HG02943 (cell line): ENCODE measurements at regions not wholly inside any gene's neighbourhood (a gene's known extent, or its start where the extent isn't known, plus 50 kb on each side); places are given as distances from the start of the nearest gene placed in this dataset.

Source experiments
- ATAC-seq: cut with Tn5 transposase; IDR thresholded peaks from one replicate; pipeline ENCODE4 v1.9.1; 2021; ENCODE audit warnings: mild to moderate bottlenecking, low read depth, moderate library complexity; ENCODE audit not compliant: unreplicated experiment

DNA sequence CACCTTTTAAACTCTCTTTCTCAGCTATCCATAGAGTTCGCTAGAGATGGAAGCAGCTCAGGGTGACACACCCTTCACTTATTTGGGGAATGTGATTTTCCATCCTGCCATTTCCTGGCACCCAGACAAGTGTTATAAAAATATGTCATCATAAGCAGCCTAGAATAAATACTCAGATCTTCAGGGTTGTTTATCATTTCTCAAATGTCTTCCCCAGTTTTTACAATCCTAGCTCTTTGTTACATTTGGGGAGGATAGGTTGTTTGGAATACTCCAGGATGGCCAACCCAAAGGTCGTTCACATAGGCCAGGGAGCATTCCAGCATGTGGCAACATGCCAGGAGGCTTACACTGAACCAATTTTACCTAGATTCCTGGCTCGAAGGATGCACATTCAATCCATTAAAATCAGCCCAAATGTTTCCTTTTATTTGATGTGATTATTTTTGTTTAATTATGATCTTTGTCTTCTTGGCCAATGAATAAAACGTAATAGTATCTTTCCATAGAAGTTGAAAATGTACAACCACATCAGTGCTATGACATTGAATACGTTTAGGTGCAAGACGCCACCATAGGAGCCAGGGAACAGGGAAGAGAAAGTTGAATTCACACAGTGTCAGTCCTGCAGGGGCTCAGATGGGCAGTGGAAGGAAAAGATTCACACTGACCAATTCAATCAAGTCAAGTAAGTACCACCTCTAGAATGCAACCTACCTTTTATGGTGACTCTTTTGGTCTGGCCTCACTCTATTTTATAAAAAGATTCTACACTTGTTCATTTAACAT, 537.7 kb upstream of the MDFIC2 start:
- no peak for ATAC-seq

DNA sequence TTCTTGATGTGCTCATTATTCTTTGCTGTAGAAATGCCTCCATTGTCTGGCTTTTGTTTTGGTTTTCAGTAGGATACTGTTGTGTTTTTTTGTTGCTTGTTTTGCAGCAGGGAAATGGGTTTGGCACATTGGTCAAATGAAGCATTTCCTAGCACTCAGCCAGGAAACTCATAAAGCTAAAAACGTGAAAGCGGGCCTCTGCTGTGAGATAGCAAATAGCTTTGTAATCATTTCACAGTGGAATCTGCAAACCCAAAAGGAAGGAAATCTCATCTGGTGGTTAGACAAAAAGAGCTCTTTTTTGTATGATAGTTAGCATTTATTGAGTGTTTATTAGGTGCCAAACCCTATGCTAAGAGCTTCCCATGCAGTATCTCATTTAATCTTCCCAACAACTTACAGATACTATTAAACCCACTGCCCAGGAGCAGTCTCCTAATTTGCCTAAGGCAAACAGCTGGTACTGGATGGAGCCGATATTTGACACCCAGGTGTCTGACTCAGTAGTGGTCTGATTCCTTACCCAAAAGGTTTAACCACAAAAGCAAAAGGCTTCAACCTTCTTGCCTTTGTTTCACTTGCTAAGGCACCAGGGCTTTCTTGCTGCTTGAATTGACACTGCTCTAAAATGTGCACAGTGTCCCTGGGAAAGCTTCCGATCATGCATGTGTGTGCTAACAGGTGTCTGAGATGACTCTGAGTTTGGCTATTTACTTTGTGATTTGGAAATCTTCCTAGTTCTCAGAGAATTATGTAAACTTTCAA, 527.9 kb upstream of the MDFIC2 start:
- ATAC-seq = no peak

DNA sequence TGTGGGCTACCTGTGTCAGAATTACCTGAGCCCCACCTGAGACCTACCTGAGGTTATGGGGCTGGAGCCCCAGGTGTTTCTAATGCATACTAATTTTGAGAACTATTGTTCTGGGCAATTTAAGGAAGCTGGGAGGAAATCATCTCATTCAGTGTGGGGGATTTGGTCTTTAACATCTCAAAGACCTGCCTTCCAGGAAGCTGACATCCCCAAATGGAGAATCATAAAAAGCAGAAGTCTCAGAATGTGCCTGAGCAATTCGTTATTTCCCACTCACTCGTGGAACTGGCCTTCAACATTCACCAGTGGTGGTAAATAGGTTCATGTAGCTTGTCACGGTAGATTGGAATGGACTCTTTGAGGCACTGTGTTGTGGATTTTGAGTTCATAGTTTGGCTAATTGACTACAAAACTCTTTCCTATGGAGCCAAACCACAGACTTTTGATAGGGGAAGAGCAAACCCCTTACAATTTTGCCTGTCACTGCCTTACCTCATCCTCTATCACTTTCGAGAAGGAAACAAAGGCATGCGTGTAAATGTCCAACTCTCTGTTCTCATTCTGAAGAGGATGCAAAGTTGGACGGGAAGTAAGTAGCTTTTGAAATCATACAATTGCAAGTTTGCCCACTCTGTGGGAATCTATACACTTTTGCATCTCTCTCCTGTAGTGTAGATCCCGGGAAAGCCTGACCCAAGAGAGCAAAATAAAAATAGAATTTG, 521.0 kb upstream of the MDFIC2 start:
- no peak for ATAC-seq

DNA sequence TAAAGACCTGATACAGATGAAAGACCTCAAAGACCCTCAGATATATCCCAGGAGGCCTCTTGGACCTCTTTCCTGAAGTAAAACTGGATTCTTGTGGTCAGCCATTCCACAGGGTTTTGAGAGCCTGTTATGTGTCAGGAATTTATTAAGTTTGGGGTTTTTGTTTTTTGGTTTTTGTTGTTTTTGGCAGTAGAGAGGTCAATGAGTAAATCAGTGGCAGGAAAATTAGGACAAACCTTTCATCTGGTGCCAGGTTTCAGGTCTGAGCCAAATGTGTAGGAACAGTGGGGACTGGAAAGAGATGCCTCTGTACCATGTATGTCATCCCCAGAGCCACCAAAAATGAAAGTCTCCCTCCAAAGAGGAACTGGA, 520.4 kb upstream of the MDFIC2 start:
- ATAC-seq = no peak

DNA sequence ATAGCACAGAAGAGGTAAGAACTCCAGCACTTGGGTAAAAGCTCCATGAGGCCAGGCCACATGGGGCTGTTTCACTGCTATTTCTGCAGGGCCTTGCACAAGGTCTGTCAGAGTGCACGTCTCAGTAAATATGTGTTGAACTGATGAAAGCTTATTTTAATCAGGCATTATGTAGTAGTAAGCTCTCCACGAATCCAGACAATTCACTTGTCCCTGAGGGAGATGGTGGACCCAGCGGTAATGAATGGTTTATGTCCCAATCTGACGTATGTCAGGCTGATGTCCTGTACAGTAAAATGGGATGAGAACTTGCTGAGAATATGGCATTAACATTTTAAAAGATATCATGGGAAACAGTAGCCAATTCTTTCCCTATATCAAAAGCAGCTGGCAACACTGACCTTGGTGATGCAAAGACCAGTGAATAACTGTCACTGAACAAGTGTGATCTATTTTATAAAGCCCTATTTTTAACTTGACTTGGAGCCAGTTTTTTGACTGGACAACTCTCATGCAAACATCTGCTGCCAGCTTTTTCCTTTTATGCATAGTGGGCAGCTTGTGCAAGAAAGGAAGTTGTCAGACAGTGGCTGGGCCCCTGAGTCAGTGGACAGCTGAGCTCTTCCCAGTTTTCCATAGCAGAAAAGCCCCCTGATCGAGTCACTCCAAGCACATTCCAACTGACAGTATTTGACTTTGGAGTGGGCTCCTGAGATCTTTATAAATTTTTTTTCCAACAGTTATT, 519.8 kb upstream of the MDFIC2 start:
- ATAC-seq = no peak

DNA sequence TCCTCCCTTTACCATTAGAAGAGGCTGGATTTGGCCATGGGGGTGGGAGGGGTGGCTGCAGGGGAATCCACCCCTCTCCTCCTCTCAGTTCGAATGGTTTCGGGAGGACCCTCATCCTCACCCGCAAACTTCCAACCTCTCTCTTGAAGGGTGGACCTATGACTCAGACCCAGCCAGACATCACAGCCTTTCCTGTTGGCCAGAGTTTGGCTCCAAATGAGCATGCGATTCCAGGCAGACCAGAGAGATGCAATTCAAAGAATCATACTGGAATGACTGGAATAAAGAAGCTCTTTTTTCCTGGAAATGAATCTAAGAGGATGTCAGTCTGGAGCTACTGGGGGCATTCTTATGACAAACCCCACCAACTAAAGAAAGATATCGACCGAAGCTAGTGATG, 516.7 kb upstream of the MDFIC2 start:
- no peak for ATAC-seq

DNA sequence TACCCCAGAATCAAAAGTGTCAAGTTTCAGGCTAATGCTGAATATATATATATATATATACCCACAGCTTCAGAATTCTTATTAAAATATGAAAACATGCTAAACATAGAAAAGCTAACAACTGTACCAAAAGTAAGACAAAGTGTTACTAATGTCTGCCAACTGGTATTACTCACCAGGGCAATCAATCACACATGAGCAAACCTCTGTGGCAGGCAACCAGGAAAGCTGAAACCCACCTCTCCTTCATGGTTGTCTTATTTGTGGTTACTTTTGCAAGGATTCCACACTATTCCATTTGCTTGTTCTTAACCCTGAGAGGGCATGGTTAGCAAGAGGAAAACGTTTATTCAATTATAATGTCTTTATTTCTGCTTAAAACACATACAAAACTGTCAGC, 512.3 kb upstream of the MDFIC2 start:
- ATAC-seq = no peak

DNA sequence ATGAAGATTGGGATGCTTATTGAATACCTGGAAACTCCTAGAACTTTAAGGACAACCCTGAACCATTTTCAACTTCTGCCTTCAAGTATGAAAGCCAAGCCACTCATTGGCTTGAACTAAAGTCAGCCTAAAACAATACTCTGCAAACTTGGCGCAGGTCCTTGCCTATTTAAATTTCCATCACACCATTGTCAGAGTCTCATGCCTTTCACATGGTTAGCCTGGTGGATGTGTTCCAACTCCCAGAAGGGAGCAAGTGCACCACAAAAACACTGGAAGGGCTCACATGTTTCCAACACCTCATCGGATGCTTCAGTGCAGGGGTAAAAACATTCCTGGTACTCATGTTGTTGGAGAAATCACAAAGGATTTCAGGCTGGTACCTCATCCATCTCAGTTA, 511.6 kb upstream of the MDFIC2 start:
- no peak for ATAC-seq

DNA sequence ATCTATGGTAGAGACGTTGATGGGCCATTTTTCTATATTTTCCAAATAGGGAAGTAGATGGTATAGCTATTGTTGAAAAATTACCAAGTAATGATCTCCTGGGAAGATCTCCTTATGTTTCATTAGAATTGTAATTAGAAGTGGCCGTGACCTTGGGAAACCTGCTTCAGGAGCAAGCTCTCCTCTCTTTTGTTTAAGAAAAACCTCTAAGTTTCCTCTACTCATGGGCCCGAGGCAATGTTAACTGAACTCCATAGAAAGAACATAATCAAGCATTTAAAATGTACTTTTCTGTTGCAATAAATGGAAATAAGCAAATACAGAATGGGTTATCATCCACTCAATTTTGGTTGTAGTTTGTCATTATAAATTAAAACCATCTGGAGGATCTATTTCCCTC, 511.2 kb upstream of the MDFIC2 start:
- no peak for ATAC-seq

DNA sequence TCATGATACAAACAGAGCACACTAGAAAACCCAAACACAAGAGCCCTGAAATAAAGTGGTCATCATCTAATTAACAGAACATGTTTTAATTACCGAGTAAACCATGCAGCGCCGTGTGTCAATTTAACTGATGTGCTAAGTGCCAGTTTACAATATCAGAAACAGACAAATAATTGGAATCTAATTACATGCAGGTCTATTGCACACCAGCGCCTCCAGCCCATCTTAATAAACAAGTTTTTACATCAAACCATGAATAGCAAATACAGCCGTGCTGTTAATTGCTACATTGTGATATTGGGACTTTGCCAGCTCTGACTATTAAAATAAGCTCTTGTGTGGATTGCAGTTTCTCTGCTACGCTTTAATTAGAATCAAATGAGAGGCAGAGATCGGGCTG, 510.2 kb upstream of the MDFIC2 start:
- ATAC-seq = no peak

DNA sequence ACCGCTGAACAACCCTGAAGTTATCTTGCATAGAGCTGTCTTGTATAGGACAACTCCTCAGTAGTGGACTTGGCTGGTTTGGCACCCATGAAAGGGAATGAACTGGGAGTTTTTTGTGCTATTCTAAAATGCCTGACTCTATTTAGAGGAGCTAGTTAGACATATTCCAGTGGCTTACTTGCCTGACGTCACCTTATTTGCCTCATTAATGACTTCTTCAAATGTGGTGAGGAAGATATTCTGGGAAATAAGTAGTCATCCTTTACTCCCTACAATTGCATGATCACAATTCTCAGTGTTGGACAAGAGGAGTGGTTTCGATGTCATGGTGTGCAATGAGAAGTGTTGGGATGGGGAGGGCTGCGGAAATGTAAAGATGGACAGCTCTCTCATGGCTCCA, 509.2 kb upstream of the MDFIC2 start:
- no peak for ATAC-seq

DNA sequence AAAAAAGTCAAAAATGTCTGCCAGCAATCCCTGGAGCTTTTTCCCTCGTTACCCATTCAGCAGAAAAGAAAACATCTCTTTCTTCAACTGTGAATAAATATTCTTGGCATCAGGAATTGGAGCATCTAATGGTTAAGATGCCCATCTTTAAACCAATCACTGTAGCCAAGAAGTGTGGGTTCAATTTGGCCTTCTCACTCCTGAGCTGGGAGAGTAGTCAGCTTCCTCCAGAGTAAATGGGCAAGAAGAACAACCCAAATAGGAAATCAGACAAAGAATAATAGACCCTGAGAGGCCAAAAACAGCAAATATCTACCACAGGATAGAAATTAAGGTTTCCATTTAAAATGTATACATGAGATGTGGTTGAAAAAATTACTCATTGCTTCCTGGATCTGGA, 508.0 kb upstream of the MDFIC2 start:
- ATAC-seq = no peak

DNA sequence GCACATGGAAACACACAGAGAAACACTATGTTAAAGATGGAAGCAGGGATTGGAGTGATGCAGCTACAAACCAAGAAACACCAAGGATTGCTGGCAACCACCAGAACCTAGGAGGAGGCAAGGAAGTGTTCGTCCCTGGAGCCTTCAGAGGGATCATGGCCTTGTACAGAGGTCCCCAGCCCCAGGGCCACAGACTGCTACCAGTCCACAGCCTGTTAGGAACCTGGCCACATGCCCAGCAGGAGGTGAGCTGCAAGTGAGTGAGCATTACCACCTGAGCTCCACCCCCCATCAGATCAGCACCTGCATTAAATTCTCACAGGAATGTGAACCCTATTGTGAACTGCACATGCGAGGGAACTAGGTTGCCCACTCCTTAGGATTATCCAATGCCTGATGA, 505.7 kb upstream of the MDFIC2 start:
- ATAC-seq = no peak

DNA sequence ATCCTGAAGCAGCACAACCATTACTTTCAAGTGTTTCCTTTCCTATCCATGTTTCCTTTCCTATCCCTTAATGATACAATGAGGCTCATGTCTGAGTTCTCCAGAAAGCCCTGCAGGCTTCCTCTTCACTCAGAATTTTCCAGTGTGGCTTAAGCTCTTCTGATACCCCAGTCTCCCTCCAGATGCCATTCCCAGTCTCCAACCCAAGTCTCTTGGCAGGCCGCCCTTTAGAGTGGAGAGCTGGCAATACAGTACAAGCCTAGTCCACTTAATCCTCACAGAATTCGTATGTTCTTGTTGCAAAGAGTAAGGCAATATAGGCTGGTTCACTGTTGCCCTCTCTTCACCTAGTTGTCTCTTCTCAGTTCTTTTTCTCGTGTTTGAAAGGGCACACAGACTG, 503.9 kb upstream of the MDFIC2 start:
- no peak for ATAC-seq

DNA sequence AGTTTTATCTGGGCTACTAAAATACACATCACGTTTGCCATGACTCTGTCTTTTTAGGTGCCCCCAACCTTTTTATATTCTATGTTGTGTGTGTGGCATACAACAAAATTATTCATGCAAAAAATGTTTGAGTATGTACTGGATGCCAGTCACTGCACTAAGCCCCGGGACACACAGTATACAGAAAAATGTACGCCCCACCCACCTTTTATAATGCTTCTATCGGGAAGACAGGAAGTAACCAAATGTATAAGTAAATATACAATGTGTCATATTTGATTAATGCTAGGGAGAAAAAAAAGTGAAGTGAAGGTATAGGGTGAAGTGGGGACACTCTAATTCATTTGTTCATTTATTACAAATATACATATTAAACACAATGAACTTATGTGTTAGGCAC, 503.4 kb upstream of the MDFIC2 start:
- ATAC-seq = no peak

DNA sequence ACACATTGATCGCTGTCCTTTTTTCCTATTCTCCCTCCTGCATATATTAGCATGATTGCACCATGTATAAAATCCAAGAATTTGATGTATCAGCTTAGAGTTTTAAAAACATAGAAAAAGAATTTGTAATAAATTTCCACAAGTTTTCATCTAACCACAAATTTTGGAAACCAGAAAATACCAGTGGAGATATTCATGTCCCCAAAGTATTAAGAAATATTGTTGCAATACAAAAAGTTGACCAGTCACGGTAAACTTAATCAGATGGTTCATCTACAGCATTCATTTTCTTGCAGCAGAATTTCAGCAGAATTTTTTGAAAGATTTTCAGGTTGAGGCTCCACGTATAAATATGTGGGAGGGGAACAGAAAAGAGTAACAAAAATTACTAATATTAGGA, 500.9 kb upstream of the MDFIC2 start:
- no peak for ATAC-seq

DNA sequence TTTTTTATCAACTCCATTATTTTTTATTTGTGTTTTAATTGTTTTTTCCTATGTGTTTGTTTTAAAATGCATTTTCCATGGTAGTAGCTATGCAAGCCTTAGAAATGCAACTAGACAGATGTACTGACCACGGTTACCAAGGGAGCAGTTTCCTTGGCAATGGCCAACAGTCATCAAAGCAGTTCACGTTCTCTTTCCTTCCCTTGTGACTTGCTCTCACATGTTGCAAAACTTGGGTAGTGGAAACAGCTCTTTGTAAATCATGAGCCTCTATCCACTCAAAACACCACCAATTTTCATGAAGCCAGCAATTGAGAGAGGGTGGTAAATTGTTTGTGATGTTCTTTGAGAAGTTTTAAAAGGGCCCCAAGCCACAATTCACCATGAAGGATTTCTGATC, 499.4 kb upstream of the MDFIC2 start:
- no peak for ATAC-seq

DNA sequence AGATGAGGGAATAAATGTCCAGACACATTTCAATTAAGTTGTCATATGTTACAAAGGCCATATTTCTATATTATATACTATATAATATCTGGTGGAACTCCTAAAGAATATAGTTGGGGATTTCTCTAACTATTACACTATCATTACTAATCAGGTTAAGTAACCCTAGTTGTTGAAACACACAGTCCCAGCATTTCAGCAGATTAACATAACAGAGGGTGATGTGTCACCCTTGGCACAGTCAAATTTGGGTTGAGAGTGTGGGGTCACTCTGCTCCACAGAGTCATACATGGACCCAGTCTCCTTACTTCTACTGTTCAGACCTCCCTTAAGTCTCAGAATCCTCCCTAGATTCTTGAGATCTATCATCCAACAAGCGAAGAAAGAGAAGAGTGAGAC, 496.4 kb upstream of the MDFIC2 start:
- ATAC-seq = no peak

DNA sequence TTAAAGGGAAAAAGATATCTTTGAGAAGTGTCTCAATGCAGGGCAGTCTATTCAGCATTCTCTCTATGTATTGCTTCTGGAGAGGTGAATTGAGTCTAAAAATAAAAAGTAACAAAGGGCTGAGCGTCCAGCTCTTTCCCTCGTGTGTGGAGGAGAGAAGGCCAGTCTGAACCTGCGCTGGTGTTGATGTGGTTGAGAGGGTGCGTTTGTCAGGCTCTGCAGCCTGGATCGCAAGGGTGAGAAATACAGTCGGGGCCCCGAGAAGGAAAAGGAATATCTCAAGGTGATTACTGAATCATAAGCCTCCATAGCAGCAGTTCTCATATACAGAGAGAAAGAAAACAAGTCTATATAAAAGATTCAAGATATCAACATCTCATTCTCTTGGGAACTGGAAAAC, 494.1 kb upstream of the MDFIC2 start:
- ATAC-seq = no peak

DNA sequence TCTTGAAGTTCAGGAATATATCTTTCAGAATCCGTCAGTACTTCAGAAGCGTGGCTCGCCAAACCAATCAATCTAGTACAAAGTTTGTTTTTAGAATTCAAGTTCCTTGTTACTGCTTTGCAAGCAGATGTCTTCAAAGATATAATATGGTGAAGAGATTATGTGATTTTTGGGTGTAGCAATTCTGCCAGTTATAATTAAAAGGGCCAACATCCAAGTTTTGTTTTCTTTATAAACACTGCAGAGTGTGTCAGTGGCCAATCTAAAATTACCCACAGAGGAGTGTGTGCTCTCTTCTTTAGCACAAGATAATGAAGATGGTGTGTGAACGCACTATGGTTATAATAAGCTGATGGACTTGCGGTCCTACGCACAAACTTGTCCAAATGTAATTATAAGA, 493.6 kb upstream of the MDFIC2 start:
- ATAC-seq = no peak
